OCI-LY1 (cell line): ENCODE measurements at regions not wholly inside any gene's neighbourhood (a gene's known extent, or its start where the extent isn't known, plus 50 kb on each side); places are given as distances from the start of the nearest gene placed in this dataset.

ENCODE experiments used
- CTCF ChIP-seq: fragments of 200-600 bp; sonication (generic), shearing (Covaris generic); IDR thresholded peaks from 2 replicates; pipeline ENCODE4 v1.5.1; 2017; ENCODE audit warnings: mild to moderate bottlenecking, antibody characterized with exemption, low read length, moderate library complexity, mixed read lengths
- EZH2 ChIP-seq: fragments of 200-600 bp; sonication (generic), shearing (Covaris generic); IDR thresholded peaks from 2 replicates; pipeline ENCODE4 v1.8.0; 2017; ENCODE audit warnings: borderline replicate concordance, mixed run types, mild to moderate bottlenecking, antibody characterized with exemption, low read length, moderate library complexity, mixed read lengths

GRCh38 chr14:42028607-42029006, 421.9 kb downstream of the LRFN5 start:
- no peak for TF ChIP-seq CTCF
- no peak for TF ChIP-seq EZH2
